AG09309 (cell line): ENCODE measurements at regions not wholly inside any gene's neighbourhood (a gene's known extent, or its start where the extent isn't known, plus 50 kb on each side); places are given as distances from the start of the nearest gene placed in this dataset.

Experiments
- DNase-seq: peaks from one replicate; pipeline ENCODE4 v3.0.0-alpha.2; 2010; ENCODE audit warnings: low read depth
- H3K4me3 ChIP-seq: 2 replicates; pipeline ENCODE4 v1.5.1; 2011; ENCODE audit warnings: mild to moderate bottlenecking, low read depth, low read length, moderate library complexity; ENCODE audit not compliant: control insufficient read depth
- CTCF ChIP-seq: IDR thresholded peaks from 2 replicates; pipeline ENCODE4 v1.5.1; 2011; ENCODE audit warnings: mild to moderate bottlenecking, low read depth, low read length, inconsistent platforms; ENCODE audit not compliant: insufficient read depth, control insufficient read depth; ENCODE audit errors: missing control alignments

GRCh38 chr6:19697744-19698290 lies 139.4 kb upstream of the ID4 start:
- no peak overlapping the region for H3K4me3 ChIP-seq
- TF ChIP-seq CTCF = no peak
- peak; percentile 80 for DNase-seq

GRCh38 chr6:19699932-19700331 lies 137.2 kb upstream of the ID4 start:
- DNase-seq = no peak

GRCh38 chr6:19705606-19706005 lies 131.6 kb upstream of the ID4 start:
- no peak overlapping the region for H3K4me3 ChIP-seq
- no peak for TF ChIP-seq CTCF
- no peak for DNase-seq

More at GRCh38 chr6:19699932-19700331, 137.2 kb upstream of the ID4 start:
- no peak for TF ChIP-seq CTCF
- H3K4me3 ChIP-seq = no peak overlapping the region

- DNase-seq = no peak
- no peak overlapping the region for H3K4me3 ChIP-seq
- TF ChIP-seq CTCF = no peak
Observed at GRCh38 chr6:19712012-19712688, 125.0 kb upstream of the ID4 start.

- no peak for TF ChIP-seq CTCF
- H3K4me3 ChIP-seq = no peak overlapping the region
- no peak for DNase-seq
Observed at GRCh38 chr6:19712998-19713397, 124.2 kb upstream of the ID4 start.

- no peak for TF ChIP-seq CTCF
- no peak for DNase-seq
- no peak overlapping the region for H3K4me3 ChIP-seq
Observed at GRCh38 chr6:19713411-19713810, 123.8 kb upstream of the ID4 start.
